ENCODE measurements at regions not wholly inside any gene's neighbourhood (a gene's known extent, or its start where the extent isn't known, plus 50 kb on each side); places are given as distances from the start of the nearest gene placed in this dataset.

GRCh38 chr15:97189162-97189780 is 771.2 kb upstream of the ARRDC4 start:
- no peak for DNase-seq (ENCODE audit: low spot score in 2 of 2)
- WGBS, 2 donors: 62 to 78% methylated on average over 3 of the region's 3 CpGs
- TF ChIP-seq POLR2A (IDR thresholded peaks at IDR 0.05) (no peak), CTCF (IDR thresholded peaks at IDR 0.05) (no peak)
- H3K4me3 ChIP-seq (ENCODE audit: low read depth, poor library complexity, severe bottlenecking): no peak overlapping the region
- intact Hi-C loops (cut with DNase I; ENCODE audit: low total_unique reads): no loop called here

- 91 to 98% methylated on average over 1 of the region's 1 CpG for whole genome bisulfite sequencing, 2 donors
- TF ChIP-seq CTCF (IDR thresholded peaks at IDR 0.05) (no peak), POLR2A (IDR thresholded peaks at IDR 0.05) (no peak)
- no peak for DNase-seq (ENCODE audit: low spot score in 2 of 2)
- no peak overlapping the region for H3K4me3 ChIP-seq (ENCODE audit: low read depth, poor library complexity, severe bottlenecking)
- intact Hi-C loops (cut with DNase I; ENCODE audit: low total_unique reads): no loop called here
Observed at GRCh38 chr15:97194750-97195149, 765.8 kb upstream of the ARRDC4 start.

GRCh38 chr15:97196048-97197014 is 764.2 kb upstream of the ARRDC4 start:
- intact Hi-C loops (cut with DNase I; ENCODE audit: low total_unique reads): no loop called here
- TF ChIP-seq CTCF (IDR thresholded peaks at IDR 0.05): no peak
- TF ChIP-seq POLR2A (IDR thresholded peaks at IDR 0.05): no peak
- WGBS, 2 donors: 71 to 78% methylated on average over 16 of the region's 16 CpGs
- DNase-seq (ENCODE audit: low spot score in 2 of 2): no peak
- no peak overlapping the region for H3K4me3 ChIP-seq (ENCODE audit: low read depth, poor library complexity, severe bottlenecking)

- no peak overlapping the region for H3K4me3 ChIP-seq (ENCODE audit: low read depth, poor library complexity, severe bottlenecking)
- WGBS, 2 donors: 86 to 91% methylated on average over 3 of the region's 3 CpGs
- no peak for DNase-seq (ENCODE audit: low spot score in 2 of 2)
- TF ChIP-seq POLR2A (IDR thresholded peaks at IDR 0.05) (no peak), CTCF (IDR thresholded peaks at IDR 0.05) (no peak)
- intact Hi-C loops (cut with DNase I; ENCODE audit: low total_unique reads): no loop called here
Observed at GRCh38 chr15:97199393-97200051, 761.0 kb upstream of the ARRDC4 start.

GRCh38 chr15:97200161-97200560 is 760.3 kb upstream of the ARRDC4 start:
- H3K4me3 ChIP-seq (ENCODE audit: low read depth, poor library complexity, severe bottlenecking): no peak overlapping the region
- WGBS, 2 donors: 82 to 86% methylated on average over 2 of the region's 2 CpGs
- no peak for DNase-seq (ENCODE audit: low spot score in 2 of 2)
- intact Hi-C loops (cut with DNase I; ENCODE audit: low total_unique reads): no loop called here
- no peak for TF ChIP-seq CTCF (IDR thresholded peaks at IDR 0.05)
